ENCODE measurements at regions not wholly inside any gene's neighbourhood (a gene's known extent, or its start where the extent isn't known, plus 50 kb on each side); places are given as distances from the start of the nearest gene placed in this dataset.

GRCh38 chr16:26982422-26982821, 84.3 kb upstream of the C16orf82 start:
- H3K4me3 ChIP-seq = no peak overlapping the region
- H3K27me3 Mint-ChIP-seq (ENCODE audit: insufficient read depth, low read depth) = peaks cover 14% of the 10 kb centered on the region
- no peak for DNase-seq (ENCODE audit: low spot score)
- H3K27me3 ChIP-seq = no peaks in the 10 kb centered on the region
- H3K36me3 Mint-ChIP-seq = peaks cover 3% of the 10 kb centered on the region
- no peak for TF ChIP-seq EZH2 (IDR thresholded peaks at IDR 0.05)
- no peak for TF ChIP-seq EZH2phosphoT487 (IDR thresholded peaks at IDR 0.05)
- no peak for TF ChIP-seq CTCF (IDR thresholded peaks at IDR 0.05)
- H3K9ac ChIP-seq = no peak overlapping the region
- no peaks in the 10 kb centered on the region for H3K9me3 Mint-ChIP-seq
- no peaks in the 10 kb centered on the region for H4K20me1 ChIP-seq (ENCODE audit: low read depth)
- H3K9me3 ChIP-seq (ENCODE audit: low read depth) = no peaks in the 10 kb centered on the region
- peaks cover 20% of the 10 kb centered on the region for H3F3A ChIP-seq (ENCODE audit: low read depth)
- peaks cover 38% of the 10 kb centered on the region for H3K4me1 Mint-ChIP-seq
- no peak overlapping the region for H3K4me3 Mint-ChIP-seq
- H3K4me1 ChIP-seq = peaks cover 12% of the 10 kb centered on the region
- no peak overlapping the region for H3K27ac ChIP-seq
- no peak overlapping the region for H3K27ac Mint-ChIP-seq
- no peak overlapping the region for H2AFZ ChIP-seq (replicated peaks)
- no peak overlapping the region for H3K4me2 ChIP-seq
- no peaks in the 10 kb centered on the region for H3K79me2 ChIP-seq (ENCODE audit: low read depth)
- no peaks in the 10 kb centered on the region for H3K36me3 ChIP-seq

- Histone ChIP-seq H4K20me1 (ENCODE audit: low read depth) (no peaks in the 10 kb centered on the region), H2AFZ (replicated peaks) (no peak overlapping the region), H3K27ac (no peak overlapping the region), H3K4me3 (no peak overlapping the region), H3K9me3 (ENCODE audit: low read depth) (no peaks in the 10 kb centered on the region), H3K27me3 (no peaks in the 10 kb centered on the region), H3K4me1 (peaks cover 18% of the 10 kb centered on the region), H3K79me2 (ENCODE audit: low read depth) (no peaks in the 10 kb centered on the region), H3K36me3 (no peaks in the 10 kb centered on the region), H3K9ac (no peak overlapping the region), H3K4me2 (no peak overlapping the region), H3F3A (ENCODE audit: low read depth) (peaks cover 20% of the 10 kb centered on the region)
- Mint-ChIP-seq H3K4me3 (no peak overlapping the region), H3K4me1 (peaks cover 45% of the 10 kb centered on the region), H3K27ac (no peak overlapping the region), H3K36me3 (peaks cover 3% of the 10 kb centered on the region), H3K27me3 (ENCODE audit: insufficient read depth, low read depth) (peaks cover 16% of the 10 kb centered on the region), H3K9me3 (no peaks in the 10 kb centered on the region)
- TF ChIP-seq EZH2 (IDR thresholded peaks at IDR 0.05) (no peak), EZH2phosphoT487 (IDR thresholded peaks at IDR 0.05) (no peak), CTCF (IDR thresholded peaks at IDR 0.05) (no peak)
- no peak for DNase-seq (ENCODE audit: low spot score)
These were observed 83.3 kb upstream of the C16orf82 start for GRCh38 chr16:26983426-26983825.

GRCh38 chr16:26985100-26986065, 81.3 kb upstream of the C16orf82 start:
- TF ChIP-seq CTCF (IDR thresholded peaks at IDR 0.05) = no peak
- TF ChIP-seq EZH2phosphoT487 (IDR thresholded peaks at IDR 0.05) = no peak
- no peak for TF ChIP-seq EZH2 (IDR thresholded peaks at IDR 0.05)
- DNase-seq (ENCODE audit: low spot score) = no peak
- Mint-ChIP-seq H3K27ac (peak overlapping the region; percentile 98), H3K36me3 (peaks cover 3% of the 10 kb centered on the region), H3K4me3 (no peak overlapping the region), H3K27me3 (ENCODE audit: insufficient read depth, low read depth) (peaks cover 18% of the 10 kb centered on the region), H3K4me1 (peaks cover 45% of the 10 kb centered on the region), H3K9me3 (no peaks in the 10 kb centered on the region)
- H3K27me3 ChIP-seq = no peaks in the 10 kb centered on the region
- H3K9ac ChIP-seq = no peak overlapping the region
- no peaks in the 10 kb centered on the region for H3K9me3 ChIP-seq (ENCODE audit: low read depth)
- H3K4me2 ChIP-seq = peak overlapping the region; percentile 37
- H3F3A ChIP-seq (ENCODE audit: low read depth) = peaks cover 20% of the 10 kb centered on the region
- peaks cover 18% of the 10 kb centered on the region for H3K4me1 ChIP-seq
- H3K36me3 ChIP-seq = no peaks in the 10 kb centered on the region
- H2AFZ ChIP-seq (replicated peaks) = no peak overlapping the region
- no peak overlapping the region for H3K27ac ChIP-seq
- H3K79me2 ChIP-seq (ENCODE audit: low read depth) = no peaks in the 10 kb centered on the region
- H3K4me3 ChIP-seq = no peak overlapping the region
- H4K20me1 ChIP-seq (ENCODE audit: low read depth) = no peaks in the 10 kb centered on the region
